ENCODE measurements at regions not wholly inside any gene's neighbourhood (a gene's known extent, or its start where the extent isn't known, plus 50 kb on each side); places are given as distances from the start of the nearest gene placed in this dataset.
"Not testable (repeated sequence)": the region's sequence is repeated elsewhere in the genome, so short reads cannot be mapped to it uniquely, and the experiment has no call there.

DNA sequence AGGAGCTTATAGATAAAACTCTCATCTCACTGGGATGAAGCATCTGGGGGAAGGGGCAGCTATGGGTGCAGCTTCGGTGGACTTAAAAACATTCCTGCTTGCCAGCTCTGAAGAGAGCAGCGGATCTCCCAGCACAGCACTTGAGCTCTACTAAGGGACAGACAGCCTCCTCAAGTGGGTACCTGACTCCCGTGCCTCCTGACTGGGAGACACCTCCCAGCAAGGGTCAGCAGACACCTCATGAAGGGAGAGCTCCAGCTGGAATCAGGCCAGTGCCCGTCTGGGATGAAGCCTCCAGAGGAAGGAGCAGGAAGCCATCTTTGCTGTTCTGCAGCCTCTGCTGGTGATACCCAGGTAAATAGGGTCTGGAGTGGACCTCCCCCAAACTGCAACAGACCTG lies 345.2 kb upstream of the SYT1 start:
- DNase-seq, result no peak

DNA sequence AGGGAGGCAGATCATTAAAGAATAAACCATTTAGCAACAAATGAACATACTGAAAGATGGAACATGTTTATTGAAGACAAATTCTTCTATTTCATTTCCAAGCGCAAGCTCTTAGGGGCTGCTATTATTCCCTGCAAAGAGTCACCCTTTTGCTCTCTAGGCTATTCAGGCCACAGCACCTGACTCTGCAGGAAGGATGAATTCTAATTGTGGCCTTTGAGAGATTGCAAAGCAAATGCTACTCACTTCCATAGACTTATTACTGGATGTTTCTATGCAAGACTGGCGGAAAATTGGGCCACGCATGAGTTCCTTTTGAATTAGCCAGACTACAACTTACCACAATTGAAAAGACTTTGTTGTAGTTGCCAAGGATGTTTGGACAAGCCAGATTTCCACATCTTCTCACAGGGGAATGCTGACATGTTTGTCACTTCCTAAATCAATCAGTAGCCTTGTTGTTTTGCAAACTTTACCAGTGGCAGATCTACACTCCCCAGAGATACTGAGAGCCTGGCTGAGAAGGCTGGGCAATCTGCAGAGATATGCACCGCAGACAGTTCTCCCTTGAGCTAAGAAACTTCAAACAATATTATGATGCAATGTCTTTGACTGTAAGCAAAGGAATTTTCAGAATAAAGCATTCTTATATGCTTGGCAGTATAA lies 334.3 kb upstream of the SYT1 start:
- DNase-seq, result peak; percentile 70

DNA sequence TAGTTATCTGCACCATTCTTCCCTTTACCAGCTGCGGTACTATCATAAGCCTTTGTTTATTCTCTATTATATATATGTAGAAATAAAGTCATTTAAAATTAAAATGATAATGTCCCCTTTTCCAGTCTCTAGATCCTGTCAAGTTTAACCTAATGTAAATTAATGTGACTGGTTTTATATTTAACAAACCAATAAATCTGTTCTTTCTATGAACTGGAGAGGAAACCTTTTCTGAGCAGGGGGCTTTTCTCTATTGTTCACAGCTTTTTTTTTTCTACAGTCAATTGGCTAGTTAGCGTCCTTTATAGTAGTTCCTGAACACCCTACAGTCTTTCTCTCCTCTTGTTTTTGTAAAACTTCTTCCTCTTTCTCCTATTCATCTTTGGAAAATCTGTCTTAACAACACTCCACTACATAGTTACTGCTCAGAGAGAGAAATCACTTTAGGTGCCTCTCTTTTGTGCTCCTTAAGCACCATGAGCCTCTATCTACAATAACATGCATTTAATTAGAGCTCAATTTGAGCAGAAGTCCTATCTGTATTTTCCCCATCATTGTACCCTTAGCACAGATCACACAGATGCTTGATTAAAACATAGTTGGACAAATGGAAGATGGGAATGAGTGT lies 332.6 kb upstream of the SYT1 start:
- no peak for DNase-seq

DNA sequence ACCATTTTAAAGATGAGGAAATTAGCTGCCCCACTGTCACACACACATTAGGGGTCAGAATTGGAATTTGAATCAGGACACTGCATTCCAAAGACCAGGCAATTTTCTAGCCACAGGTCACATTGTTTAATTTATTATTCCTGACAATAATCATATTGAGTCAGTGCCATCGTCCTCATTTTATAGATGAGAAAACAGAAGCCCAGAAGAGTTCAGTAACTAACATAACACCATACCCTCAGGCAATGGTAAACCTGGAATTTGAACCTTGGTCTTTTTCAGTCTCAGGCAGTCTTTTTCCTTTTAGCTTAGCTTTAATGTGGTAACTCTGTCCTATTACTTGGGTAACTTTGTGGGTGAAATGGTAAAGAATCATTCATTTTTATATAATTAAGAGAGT lies 330.3 kb upstream of the SYT1 start:
- no peak for DNase-seq

DNA sequence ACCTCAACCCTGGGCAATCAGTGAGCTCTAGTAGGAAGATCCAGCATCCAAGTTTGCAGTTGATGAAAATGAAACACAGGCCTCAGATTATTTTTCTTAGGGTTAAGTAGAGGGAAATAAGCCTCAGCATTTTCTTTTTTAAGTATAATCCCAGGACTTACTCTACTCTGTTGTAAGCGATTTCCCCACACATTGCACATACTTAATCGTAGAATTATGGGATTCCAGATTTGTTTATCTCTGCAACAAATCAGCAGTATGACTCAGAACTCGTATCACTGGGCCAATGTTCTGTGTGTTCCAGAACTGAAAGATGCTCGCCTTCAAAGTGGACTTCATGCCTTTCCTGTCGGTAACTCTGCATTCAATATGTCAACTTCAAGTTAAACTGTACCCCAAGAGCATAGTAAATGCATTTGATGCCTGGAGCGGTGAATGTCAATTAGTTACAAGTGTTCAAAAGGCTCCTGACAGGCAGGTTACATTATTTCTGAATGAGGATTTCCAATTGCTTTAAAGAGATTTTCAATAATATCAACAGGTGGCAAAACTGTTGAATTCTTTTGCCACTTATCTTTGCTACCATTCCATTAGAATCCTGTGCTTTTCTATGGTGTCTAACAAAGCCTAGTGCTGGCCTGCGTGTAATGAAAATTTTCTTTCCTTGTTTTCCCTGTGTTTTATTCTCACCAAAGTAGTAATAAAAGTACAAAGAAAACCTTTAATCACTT lies 323.8 kb upstream of the SYT1 start:
- DNase-seq, result no peak

DNA sequence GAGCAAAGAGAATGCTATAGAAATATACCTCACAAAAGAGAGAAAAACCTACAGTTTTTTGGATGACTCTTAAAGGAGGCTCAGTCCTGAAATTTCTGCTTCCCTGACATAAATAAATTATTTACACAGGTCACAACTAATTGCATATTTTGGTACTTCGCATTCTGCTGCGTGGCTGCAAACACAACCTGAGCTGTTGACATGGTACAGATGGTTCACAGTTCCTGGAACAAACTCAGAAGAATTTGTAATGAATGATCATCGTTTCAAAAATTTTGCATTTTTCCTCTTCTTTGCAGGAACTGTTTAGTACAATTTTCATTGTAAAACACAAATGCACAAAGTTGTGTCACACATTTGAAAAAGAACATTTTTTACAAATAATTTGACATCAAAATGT lies 313.7 kb upstream of the SYT1 start:
- DNase-seq, result no peak

DNA sequence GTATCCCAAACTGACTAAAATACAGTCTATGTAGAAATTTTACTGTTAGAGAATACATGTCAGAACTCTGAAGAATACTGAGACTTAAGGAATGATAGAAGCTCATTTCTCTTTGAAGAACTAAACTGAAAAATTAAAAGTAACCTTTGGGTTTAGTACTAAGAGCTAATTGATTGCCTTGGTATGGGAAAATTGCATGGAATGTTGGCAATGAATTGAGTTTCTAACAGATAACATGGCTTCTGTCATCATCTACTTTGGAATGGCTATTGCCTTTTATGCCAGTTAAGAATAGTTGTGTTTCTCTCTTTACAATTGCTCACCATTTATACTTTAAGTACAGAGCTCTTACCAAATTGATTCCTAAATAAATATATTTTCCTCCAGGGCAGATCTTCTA lies 308.8 kb upstream of the SYT1 start:
- peak; percentile 32 for DNase-seq

DNA sequence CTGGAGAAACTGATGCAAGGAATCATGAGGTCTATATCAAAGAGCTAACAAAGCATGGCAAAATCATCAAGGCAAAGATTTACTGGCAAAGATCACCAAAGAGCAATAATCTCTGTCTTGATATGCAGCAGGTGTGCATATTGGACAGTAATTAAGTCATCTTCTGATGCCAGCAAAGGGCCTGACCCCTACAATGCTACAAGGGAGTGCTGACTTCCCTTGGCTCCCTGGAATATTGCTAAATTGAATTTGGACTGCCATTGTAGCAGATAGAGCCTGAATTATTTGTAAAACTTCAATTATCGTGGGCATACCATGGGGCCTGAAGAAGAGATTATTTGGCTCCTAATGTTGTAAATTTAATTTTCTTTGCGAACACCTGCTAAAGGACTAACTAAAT lies 307.9 kb upstream of the SYT1 start:
- no peak for DNase-seq

DNA sequence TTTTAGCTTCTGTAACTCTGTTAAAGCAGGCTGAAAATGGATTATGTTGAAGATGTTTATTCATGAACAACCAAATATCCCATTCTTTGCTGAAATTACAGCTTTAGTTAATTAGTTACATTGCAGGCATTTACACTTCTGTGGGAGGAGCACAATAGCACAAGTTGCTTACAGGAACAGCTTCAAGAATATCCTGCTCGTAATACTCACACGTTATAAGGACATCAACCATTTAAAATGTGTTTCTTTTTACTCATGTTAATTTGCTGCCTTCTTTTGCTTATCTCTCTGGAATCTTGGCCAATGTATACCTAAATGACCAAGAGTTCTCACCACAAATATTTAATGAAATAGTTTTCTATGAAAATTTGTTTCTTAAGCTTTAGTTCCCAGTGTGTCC lies 305.2 kb upstream of the SYT1 start:
- peak; percentile 21 for DNase-seq

DNA sequence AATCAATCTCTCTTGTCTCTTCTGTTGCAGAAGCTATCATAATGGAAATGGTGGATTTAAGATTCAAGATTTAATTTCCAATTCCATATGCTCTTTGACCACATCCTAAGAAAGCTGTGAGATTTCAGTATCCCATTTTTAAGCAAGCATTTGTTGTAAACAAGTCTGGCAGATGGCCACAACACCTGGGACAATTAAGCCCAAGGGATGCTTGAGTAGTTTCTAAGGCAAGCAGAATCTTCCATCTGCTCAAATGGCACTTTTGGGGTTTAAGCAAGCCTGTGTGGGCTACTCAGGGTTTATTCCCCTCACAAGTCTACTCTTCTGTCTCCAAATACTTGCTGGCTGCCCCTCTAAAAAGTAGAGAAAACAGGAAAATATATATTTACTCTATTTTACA lies 304.7 kb upstream of the SYT1 start:
- no peak for DNase-seq

DNA sequence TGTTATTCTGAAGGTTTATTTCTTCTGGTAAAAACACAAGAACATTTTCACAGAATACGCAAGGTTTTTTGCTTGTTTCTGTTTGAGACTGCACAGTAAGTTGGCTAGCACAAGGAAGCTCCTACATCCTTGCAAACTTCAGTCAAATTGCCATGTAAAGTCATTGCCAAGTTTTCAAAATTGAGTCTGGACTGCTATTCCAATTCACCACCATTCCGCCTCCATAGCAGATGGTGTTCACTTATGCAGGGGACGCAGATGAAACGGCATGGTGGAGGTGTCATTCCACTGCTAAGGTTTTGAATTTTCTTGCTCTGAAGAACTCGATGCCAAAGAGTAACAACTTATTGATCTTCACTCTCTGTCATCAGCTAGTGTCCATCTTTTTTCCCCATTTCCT lies 303.9 kb upstream of the SYT1 start:
- no peak for DNase-seq

DNA sequence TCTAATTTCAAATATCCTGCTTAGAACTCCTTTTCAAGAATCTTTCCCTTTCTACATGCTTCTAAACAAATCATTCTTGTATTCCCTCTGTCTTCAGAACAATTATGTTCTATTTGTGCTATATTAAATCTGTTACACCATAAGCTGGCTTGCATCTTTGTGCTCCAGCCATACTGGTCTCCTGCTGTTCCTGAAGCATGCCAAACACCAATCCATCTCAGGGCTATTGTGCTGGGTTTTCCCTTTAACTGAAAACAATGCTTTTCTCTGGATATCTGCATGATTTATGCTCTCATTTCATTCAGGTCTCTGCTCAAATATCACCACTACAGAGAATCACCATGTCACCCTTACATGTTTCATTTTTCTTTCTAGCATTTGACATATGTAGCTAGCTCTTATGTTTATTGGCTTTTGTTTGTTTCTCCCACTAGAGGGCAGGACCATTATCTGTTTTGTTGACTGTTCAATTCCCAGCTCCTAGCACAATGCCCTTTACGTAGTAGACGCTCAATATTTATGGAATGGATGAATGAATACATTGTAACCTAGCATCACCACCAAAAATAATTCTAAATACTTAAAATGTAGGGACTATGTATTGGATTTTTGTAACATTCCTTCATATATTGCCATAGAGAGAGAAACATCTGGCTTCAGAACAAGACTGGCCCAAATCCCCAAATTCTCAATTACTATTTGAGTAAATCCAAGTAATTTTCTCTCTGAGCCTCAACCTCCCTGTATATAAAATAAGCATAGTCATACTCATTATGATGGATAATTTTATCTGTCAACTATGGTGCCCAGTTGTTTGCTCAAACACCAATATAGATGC lies 302.0 kb upstream of the SYT1 start:
- DNase-seq, result no peak

DNA sequence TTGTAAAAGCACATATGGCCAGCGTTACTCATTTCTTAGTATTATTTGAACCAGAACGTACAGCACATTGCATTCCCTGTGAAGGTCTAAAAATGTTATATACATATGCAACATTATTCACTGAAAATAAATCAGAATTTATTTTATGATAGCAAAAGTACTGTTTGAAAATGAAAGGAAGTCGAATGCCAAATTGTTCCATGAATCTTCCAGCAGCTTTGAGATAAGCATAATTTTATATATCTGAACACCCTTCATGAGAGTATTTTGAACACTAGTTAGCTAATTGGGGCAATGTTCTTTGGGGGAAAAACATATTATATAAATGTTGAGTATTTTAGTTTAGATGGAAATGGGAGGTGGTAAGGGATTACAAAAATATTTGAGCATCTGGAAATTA lies 300.7 kb upstream of the SYT1 start:
- DNase-seq, result no peak

DNA sequence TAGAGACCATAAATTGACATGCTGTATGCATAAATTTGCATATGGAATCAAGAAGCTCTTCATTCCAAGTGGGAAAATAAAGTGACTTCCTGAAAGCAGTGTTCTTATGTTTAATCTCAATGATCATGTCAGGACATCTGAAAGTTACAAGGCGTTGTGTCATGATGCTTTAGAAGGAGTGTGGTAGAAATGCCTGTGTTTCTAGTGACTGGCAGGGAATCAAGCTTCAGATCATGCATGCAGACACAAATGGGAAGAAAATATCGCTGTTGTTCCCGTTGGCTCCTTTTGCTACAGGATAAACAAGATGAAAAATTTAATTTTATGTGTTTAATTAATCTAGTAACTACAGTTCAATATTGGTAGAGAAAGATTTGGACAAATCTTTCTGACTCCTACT lies 298.1 kb upstream of the SYT1 start:
- DNase-seq, result no peak

DNA sequence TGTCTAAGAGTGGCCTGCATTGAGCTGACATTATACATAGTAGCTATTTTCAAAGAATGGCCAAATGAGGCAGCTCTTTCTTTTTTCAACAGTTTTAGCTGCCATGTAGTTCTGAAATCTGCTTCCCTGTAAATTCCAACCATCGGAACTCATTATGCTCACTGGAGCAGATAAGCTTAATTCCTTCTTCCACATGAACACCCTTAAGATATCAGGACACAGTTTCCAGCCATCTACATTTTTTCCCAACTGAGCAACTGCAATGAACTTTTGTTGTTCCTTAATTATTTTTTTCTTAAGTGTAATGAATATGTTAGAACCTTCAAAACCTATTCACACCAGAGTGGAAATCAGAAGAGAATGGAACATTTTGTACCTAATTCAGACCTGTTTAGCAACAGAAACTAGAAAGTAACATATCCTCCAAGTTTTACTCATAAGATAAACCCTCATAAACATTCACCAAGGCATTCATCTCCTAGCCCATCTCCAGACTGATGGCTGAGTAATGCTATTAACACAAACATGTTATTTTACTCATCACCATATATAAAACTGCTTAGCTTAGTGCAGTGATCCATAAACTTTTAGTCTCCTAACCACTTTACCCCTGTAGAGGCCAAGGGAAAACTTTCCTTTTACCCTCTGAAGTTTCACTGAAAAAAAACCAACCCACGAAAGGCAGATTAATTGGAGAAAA lies 296.1 kb upstream of the SYT1 start:
- DNase-seq, result peak; percentile 34

DNA sequence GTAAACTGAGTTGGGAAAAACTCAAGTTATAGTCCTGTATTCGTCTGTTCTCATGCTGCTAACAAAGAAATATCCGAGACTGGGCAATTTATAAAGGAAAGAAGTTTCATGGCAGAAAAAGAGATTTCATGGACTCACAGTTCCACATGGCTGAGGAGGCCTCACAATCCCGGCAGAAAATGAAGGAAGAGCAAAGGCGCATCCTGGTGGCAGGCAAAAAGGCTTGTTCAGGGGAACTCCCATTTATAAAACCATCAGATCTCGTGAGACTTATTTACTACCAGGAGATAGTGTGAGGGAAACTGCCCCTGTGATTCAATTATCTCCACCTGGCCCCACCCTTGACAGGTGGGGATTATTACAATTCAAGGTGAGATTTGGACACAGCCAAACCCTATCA lies 292.6 kb upstream of the SYT1 start:
- no peak for DNase-seq

DNA sequence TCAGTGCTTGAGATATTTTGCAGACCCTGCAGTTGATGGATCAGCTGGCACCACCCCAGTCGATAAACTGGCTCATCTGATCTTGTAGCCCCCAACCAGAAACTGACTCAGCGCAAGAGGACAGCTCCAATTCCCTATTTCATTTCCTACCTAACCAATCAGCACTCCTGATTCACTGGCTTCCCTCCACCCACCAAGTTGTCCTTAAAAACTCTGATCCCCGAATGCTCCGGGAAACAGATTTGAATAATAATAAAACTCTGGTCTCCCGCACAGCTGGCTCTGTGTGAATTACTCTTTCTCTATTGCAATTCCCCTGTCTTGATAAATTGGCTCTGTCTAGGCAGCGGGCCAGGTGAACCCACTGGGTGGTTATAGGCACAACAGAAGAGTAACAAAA lies 289.4 kb upstream of the SYT1 start:
- not testable (repeated sequence) for DNase-seq

DNA sequence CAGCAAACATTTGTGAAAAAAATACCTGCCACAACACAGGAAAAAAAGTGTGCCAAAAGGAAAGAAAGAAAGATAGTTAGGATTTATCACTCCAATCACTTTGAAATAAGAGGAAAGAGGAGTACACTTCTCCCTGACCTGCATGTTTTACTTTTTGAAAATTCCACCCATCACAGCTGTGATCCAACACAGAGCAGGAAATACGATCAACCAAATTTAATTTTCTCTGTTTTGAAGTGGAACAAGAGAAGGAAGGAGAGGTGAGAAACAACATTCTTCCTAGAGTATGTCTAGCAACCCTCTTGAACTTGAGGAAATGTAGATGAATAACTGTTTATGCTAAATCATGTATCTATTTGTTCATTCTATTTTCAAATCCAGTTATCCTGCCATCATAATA lies 284.7 kb upstream of the SYT1 start:
- no peak for DNase-seq

DNA sequence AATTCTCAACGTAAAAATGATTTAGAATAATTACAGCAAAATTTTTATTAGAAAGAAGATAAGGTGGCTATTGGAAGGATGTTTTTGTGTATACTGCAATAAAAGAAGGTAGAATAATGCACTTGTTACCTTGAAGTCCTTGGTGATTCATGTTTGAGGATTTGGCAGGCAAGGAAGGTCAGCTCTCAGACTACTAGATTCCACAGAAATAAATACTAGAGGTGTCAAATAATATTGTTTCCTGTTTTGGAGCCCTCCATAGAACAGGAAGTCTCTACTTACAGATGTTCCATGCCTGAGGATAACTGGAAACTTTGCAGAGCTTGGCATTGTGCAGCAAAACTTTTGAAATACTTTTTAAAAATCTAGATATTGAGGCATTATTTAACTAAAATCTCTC lies 284.3 kb upstream of the SYT1 start:
- DNase-seq, result no peak

DNA sequence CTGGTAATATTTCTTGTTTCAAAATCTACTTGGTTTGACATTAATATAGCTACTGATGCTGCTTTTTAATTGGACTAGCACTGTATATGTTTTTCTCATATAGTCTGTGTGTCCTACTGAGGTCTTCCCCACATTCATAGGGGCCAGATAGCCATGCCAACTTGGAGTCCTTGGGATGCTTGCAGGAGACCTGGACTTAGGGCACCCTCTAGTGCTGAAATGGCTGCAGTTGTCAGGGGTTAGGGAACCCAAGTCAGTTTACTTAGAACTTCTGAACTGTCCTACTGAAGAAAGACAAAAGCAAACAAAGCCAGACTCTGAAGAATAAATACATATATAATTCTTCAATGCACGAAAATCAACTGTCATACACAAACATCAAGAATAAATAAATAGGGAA lies 279.9 kb upstream of the SYT1 start:
- DNase-seq, result no peak

DNA sequence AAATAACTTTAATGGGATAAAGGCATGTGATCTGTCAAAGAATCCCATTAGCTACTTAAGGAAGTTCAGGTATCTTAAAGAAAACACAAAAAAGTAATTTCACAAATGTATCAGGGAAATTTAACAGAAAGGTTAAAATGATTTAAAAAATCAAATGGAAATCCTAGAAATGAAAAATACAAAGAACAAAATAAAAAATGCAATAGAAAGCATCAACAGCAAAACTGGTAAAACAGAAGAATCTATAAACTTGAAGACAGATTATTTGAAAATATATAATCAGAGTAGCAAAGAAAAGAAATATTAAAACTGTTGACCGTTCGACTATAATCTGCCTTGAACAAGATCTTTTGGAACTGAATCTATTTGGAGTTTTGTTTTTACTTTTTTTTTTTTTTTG lies 279.4 kb upstream of the SYT1 start:
- DNase-seq, result no peak

DNA sequence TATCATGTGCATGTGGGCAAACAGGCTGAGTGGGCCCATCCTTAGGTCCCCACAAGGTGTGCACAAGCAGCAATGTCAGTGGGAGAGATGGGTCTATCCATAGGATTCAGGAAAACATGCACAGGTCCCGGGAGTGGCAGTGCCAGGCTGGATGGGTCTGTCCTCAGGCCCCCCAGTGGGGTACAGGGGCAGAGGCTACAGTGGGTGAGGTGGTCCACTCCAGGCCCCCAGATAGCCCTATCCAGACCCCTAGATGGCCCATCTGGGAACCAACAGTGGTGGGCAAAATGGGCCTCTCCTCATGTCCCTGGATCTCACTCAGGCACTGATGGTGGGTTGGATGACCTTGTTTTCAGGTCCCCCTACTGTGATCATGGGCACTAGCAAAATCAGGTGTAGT lies 277.8 kb upstream of the SYT1 start:
- no peak for DNase-seq

DNA sequence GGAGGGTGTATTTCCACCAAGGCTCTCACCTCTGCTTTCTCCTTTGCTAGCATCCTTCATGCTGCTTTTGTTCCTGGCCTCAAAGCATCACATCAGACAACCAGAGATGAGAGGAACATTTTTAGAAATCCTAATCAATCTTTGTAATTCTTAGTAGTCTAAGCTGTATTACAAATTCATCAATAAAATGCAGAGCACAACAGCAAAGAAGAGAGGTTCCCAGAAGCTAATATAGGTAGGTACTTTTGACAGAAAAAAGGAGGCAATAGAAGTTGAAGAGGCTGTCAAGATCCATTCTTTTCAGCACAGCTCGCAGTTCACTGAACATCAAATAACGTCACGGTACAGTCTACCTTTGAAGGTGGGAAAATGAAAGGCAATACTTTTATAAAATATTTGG lies 265.2 kb upstream of the SYT1 start:
- no peak for DNase-seq

Data from fibroblast of skin of abdomen (primary cell).